ENCODE measurements at regions not wholly inside any gene's neighbourhood (a gene's known extent, or its start where the extent isn't known, plus 50 kb on each side); places are given as distances from the start of the nearest gene placed in this dataset.

- no peak for DNase-seq (ENCODE audit: low spot score)
- TF ChIP-seq CTCF (IDR thresholded peaks at IDR 0.05; ENCODE audit: borderline replicate concordance, control extremely low read depth, extremely low read depth, insufficient read depth, missing control alignments): no peak
- in situ Hi-C loops (cut with MboI; ENCODE audit: low sequenced_read_pairs, unreplicated experiment): no loop called here
These were observed 147.9 kb downstream of the MSX2 start for GRCh38 chr5:174872271-174872670.

GRCh38 chr5:174852143-174852542, 127.8 kb downstream of the MSX2 start:
- no peak for TF ChIP-seq CTCF (IDR thresholded peaks at IDR 0.05; ENCODE audit: borderline replicate concordance, control extremely low read depth, extremely low read depth, insufficient read depth, missing control alignments)
- in situ Hi-C loops (cut with MboI; ENCODE audit: low sequenced_read_pairs, unreplicated experiment): no loop called here
- DNase-seq (ENCODE audit: low spot score): no peak

- DNase-seq (ENCODE audit: low spot score): no peak
- in situ Hi-C loops (cut with MboI; ENCODE audit: low sequenced_read_pairs, unreplicated experiment): no loop called here
- TF ChIP-seq CTCF (IDR thresholded peaks at IDR 0.05; ENCODE audit: borderline replicate concordance, control extremely low read depth, extremely low read depth, insufficient read depth, missing control alignments): no peak
These were observed 126.3 kb downstream of the MSX2 start for GRCh38 chr5:174850565-174851169.

GRCh38 chr5:174849426-174849825, 125.0 kb downstream of the MSX2 start:
- no peak for TF ChIP-seq CTCF (IDR thresholded peaks at IDR 0.05; ENCODE audit: borderline replicate concordance, control extremely low read depth, extremely low read depth, insufficient read depth, missing control alignments)
- in situ Hi-C loops (cut with MboI; ENCODE audit: low sequenced_read_pairs, unreplicated experiment): no loop called here
- no peak for DNase-seq (ENCODE audit: low spot score)

- in situ Hi-C loops (cut with MboI; ENCODE audit: low sequenced_read_pairs, unreplicated experiment): no loop called here
- TF ChIP-seq CTCF (IDR thresholded peaks at IDR 0.05; ENCODE audit: borderline replicate concordance, control extremely low read depth, extremely low read depth, insufficient read depth, missing control alignments): no peak
- no peak for DNase-seq (ENCODE audit: low spot score)
These were observed 120.6 kb downstream of the MSX2 start for GRCh38 chr5:174844971-174845370.

GRCh38 chr5:174843263-174844250, 119.2 kb downstream of the MSX2 start:
- TF ChIP-seq CTCF (IDR thresholded peaks at IDR 0.05; ENCODE audit: borderline replicate concordance, control extremely low read depth, extremely low read depth, insufficient read depth, missing control alignments): no peak
- in situ Hi-C loops (cut with MboI; ENCODE audit: low sequenced_read_pairs, unreplicated experiment): no loop called here
- no peak for DNase-seq (ENCODE audit: low spot score)

Measured in GM13976 (cell line).